GM18520 (cell line): ENCODE measurements at regions not wholly inside any gene's neighbourhood (a gene's known extent, or its start where the extent isn't known, plus 50 kb on each side); places are given as distances from the start of the nearest gene placed in this dataset.
"Not testable (repeated sequence)": the region's sequence is repeated elsewhere in the genome, so short reads cannot be mapped to it uniquely, and the experiment has no call there.

Experiments used
- ATAC-seq: cut with Tn5 transposase; IDR thresholded peaks from one replicate; pipeline ENCODE4 v1.9.1; 2021; ENCODE audit not compliant: unreplicated experiment

- ATAC-seq, result no peak
Observed at GRCh38 chr15:55126111-55126510, 70.6 kb downstream of the RSL24D1 start.

GRCh38 chr15:55124616-55125015 lies 72.1 kb downstream of the RSL24D1 start:
- ATAC-seq, result no peak

GRCh38 chr15:55118344-55118870 lies 78.3 kb downstream of the RSL24D1 start:
- ATAC-seq, result no peak

GRCh38 chr15:55116636-55117035 lies 80.1 kb downstream of the RSL24D1 start:
- ATAC-seq, result no peak

- no peak for ATAC-seq
Observed at GRCh38 chr15:55113736-55114135, 83.0 kb downstream of the RSL24D1 start.

- no peak for ATAC-seq
Observed at GRCh38 chr15:55112706-55113105, 84.0 kb downstream of the RSL24D1 start.

- no peak for ATAC-seq
Observed at GRCh38 chr15:55110446-55110845, 86.3 kb downstream of the RSL24D1 start.

- ATAC-seq, result peak; percentile 57
Observed at GRCh38 chr15:55108858-55109518, 87.8 kb downstream of the RSL24D1 start.

- ATAC-seq, result no peak
Observed at GRCh38 chr15:55108448-55108847, 88.3 kb downstream of the RSL24D1 start.

GRCh38 chr15:55106155-55106554 lies 90.6 kb downstream of the RSL24D1 start:
- no peak for ATAC-seq

- ATAC-seq, result no peak
Observed at GRCh38 chr15:55094136-55094535, 102.6 kb downstream of the RSL24D1 start.

GRCh38 chr15:55088207-55088606 lies 108.5 kb downstream of the RSL24D1 start:
- no peak for ATAC-seq

GRCh38 chr15:55084673-55085072 lies 112.1 kb downstream of the RSL24D1 start:
- no peak for ATAC-seq

GRCh38 chr15:55084216-55084615 lies 112.5 kb downstream of the RSL24D1 start:
- no peak for ATAC-seq

- ATAC-seq, result not testable (repeated sequence)
Observed at GRCh38 chr15:55077052-55077451, 119.7 kb downstream of the RSL24D1 start.

- no peak for ATAC-seq
Observed at GRCh38 chr15:55074431-55074830, 122.3 kb downstream of the RSL24D1 start.

GRCh38 chr15:55063970-55064369 lies 132.8 kb downstream of the RSL24D1 start:
- ATAC-seq, result not testable (repeated sequence)

- ATAC-seq, result no peak
Observed at GRCh38 chr15:55060836-55061235, 135.9 kb downstream of the RSL24D1 start.

- ATAC-seq, result no peak
Observed at GRCh38 chr15:55056500-55056899, 140.2 kb downstream of the RSL24D1 start.

GRCh38 chr15:55044162-55044561 lies 152.6 kb downstream of the RSL24D1 start:
- ATAC-seq, result no peak

- no peak for ATAC-seq
Observed at GRCh38 chr15:55037071-55037470, 159.7 kb downstream of the RSL24D1 start.

- no peak for ATAC-seq
Observed at GRCh38 chr15:55035749-55036148, 161.0 kb downstream of the RSL24D1 start.

GRCh38 chr15:55033574-55033973 lies 163.2 kb downstream of the RSL24D1 start:
- no peak for ATAC-seq
